Mammary epithelial cell (primary cell): ENCODE measurements at regions not wholly inside any gene's neighbourhood (a gene's known extent, or its start where the extent isn't known, plus 50 kb on each side); places are given as distances from the start of the nearest gene placed in this dataset.

Experiments used
- EZH2 ChIP-seq: IDR thresholded peaks from 2 replicates; pipeline ENCODE4 v1.6.1; 2012; ENCODE audit warnings: low read length, inconsistent platforms, borderline replicate concordance
- TF ChIP-seq, protein P1 (sequence below), 2 donors: IDR thresholded peaks in 1 of 2; conservative IDR thresholded peaks in 1 of 2; 2 replicates each; pipeline ENCODE4 v1.5.1; 2011 to 2012; ENCODE audit warnings: inconsistent platforms in 2 of 2, low read length in 2 of 2, mild to moderate bottlenecking in 2 of 2, control low read depth in 1 of 2, low read depth in 1 of 2; ENCODE audit not compliant: insufficient read depth in 1 of 2; ENCODE audit errors: extremely low read depth in 1 of 2

GRCh38 chr15:91498749-91499062, 354.8 kb upstream of the SLCO3A1 start:
- TF ChIP-seq, protein P1, sequence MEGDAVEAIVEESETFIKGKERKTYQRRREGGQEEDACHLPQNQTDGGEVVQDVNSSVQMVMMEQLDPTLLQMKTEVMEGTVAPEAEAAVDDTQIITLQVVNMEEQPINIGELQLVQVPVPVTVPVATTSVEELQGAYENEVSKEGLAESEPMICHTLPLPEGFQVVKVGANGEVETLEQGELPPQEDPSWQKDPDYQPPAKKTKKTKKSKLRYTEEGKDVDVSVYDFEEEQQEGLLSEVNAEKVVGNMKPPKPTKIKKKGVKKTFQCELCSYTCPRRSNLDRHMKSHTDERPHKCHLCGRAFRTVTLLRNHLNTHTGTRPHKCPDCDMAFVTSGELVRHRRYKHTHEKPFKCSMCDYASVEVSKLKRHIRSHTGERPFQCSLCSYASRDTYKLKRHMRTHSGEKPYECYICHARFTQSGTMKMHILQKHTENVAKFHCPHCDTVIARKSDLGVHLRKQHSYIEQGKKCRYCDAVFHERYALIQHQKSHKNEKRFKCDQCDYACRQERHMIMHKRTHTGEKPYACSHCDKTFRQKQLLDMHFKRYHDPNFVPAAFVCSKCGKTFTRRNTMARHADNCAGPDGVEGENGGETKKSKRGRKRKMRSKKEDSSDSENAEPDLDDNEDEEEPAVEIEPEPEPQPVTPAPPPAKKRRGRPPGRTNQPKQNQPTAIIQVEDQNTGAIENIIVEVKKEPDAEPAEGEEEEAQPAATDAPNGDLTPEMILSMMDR (conservative IDR thresholded peaks at IDR 0.05 in 1 of 2, IDR thresholded peaks at IDR 0.05 in 1 of 2; ENCODE audit: extremely low read depth in 1 of 2, insufficient read depth in 1 of 2, low read depth in 1 of 2, low read length in 2 of 2) = no peak
- TF ChIP-seq EZH2 = no peak
